B cell (primary cell): ENCODE measurements at regions not wholly inside any gene's neighbourhood (a gene's known extent, or its start where the extent isn't known, plus 50 kb on each side); places are given as distances from the start of the nearest gene placed in this dataset.

Experiments
- ATAC-seq: fragments of 200-7000 bp; cut with Tn5 transposase; one replicate; pipeline ENCODE4 v1.10.0; 2021; ENCODE audit warnings: low read depth, mild to moderate bottlenecking, moderate number of reproducible peaks, moderate library complexity
- CTCF ChIA-PET: fragments of 350-600 bp; sonication (Branson Sonifier 250); formaldehyde crosslinking; loops from one replicate; lab custom pipeline; 2021; ENCODE audit warnings: antibody characterized with exemption, inconsistent platforms; lab: Charles Lee
- POLR2A ChIA-PET: fragments of 350-600 bp; sonication (Branson Sonifier 250); formaldehyde crosslinking; loops from one replicate; lab custom pipeline; 2021; ENCODE audit warnings: antibody characterized with exemption; lab: Charles Lee
- DNase-seq: peaks from one replicate; pipeline ENCODE4 v3.0.0; 2013
- H2AFZ ChIP-seq: 2 replicates; pipeline ENCODE4 v1.6.1; 2012; ENCODE audit warnings: mild to moderate bottlenecking, low read depth, low read length; ENCODE audit not compliant: insufficient read depth, poor library complexity, severe bottlenecking
- H3K27ac ChIP-seq, 2 donors: 1 replicate in 1 of 2; 2 replicates in 1 of 2; pipeline ENCODE4 v1.5.1; 2012 to 2013; ENCODE audit warnings: low read length in 2 of 2, mild to moderate bottlenecking in 2 of 2, moderate library complexity in 1 of 2
- H3K27me3 ChIP-seq, 4 experiments: fragments of 200-600 bp in 1 of 4; sonication (generic) in 1 of 4; replicated peaks in 1 of 4; 1 replicate in 2 of 4; 2 replicates in 2 of 4; pipeline versions ENCODE4 v1.6.1 to v1.7.0; 2013 to 2016; ENCODE audit warnings: low read length in 3 of 4, mild to moderate bottlenecking in 2 of 4, mixed read lengths in 1 of 4, moderate library complexity in 1 of 4; ENCODE audit not compliant: insufficient read depth in 4 of 4, control insufficient read depth in 3 of 4; ENCODE audit errors: control extremely low read depth in 1 of 4
- H3K36me3 ChIP-seq, 2 experiments: replicated peaks in 1 of 2; 1 replicate in 1 of 2; 2 replicates in 1 of 2; pipeline versions ENCODE4 v1.6.1 to v1.7.1; 2013; ENCODE audit warnings: low read length in 1 of 2; ENCODE audit not compliant: insufficient read depth in 2 of 2, control insufficient read depth in 1 of 2; ENCODE audit errors: control extremely low read depth in 1 of 2, extremely low read depth in 1 of 2
- H3K4me1 ChIP-seq, 2 donors: fragments of 200-600 bp in 1 of 2; sonication (generic) in 1 of 2; 1 replicate in 1 of 2; 2 replicates in 1 of 2; pipeline versions ENCODE4 v1.5.1 to v1.6.1; 2013 to 2017; ENCODE audit warnings: low read length in 2 of 2; ENCODE audit not compliant: control insufficient read depth in 2 of 2, insufficient read depth in 2 of 2
- H3K4me2 ChIP-seq: replicated peaks from 2 replicates; pipeline ENCODE3; 2012; ENCODE audit warnings: mild to moderate bottlenecking, low read depth, low read length; ENCODE audit not compliant: poor library complexity, severe bottlenecking
- H3K4me3 ChIP-seq, 5 experiments: fragments of 200-600 bp in 1 of 5; sonication (generic) in 1 of 5; 1 replicate in 3 of 5; 2 replicates in 2 of 5; pipeline versions ENCODE4 v1.5.1 to v1.7.0; 2011 to 2016; ENCODE audit warnings: low read length in 4 of 5, mild to moderate bottlenecking in 4 of 5, low read depth in 2 of 5, control low read depth in 1 of 5, moderate library complexity in 1 of 5; ENCODE audit not compliant: insufficient read depth in 1 of 5; ENCODE audit errors: control extremely low read depth in 1 of 5, extremely low read depth in 1 of 5
- H3K79me2 ChIP-seq: fragments of 200-600 bp; sonication (generic); one replicate; pipeline ENCODE4 v1.6.0; 2016; ENCODE audit warnings: low read length; ENCODE audit not compliant: control insufficient read depth, insufficient read depth
- H3K9ac ChIP-seq: fragments of 200-600 bp; sonication (generic); 2 replicates; pipeline ENCODE4 v1.6.1; 2017; ENCODE audit warnings: mild to moderate bottlenecking, low read length, moderate library complexity
- H3K9me3 ChIP-seq, 3 donors: one replicate each; pipeline versions ENCODE4 v1.6.1 to v1.7.1; 2013; ENCODE audit warnings: low read length in 2 of 3; ENCODE audit not compliant: control insufficient read depth in 2 of 3, insufficient read depth in 1 of 3; ENCODE audit errors: control extremely low read depth in 1 of 3
- H4K20me1 ChIP-seq: 2 replicates; pipeline ENCODE4 v1.6.0; 2012; ENCODE audit warnings: mild to moderate bottlenecking, low read length; ENCODE audit not compliant: insufficient read depth, control insufficient read depth, poor library complexity, severe bottlenecking
- H3K27ac Mint-ChIP-seq: one replicate; pipeline ENCODE4 v1.8.0; 2021; ENCODE audit warnings: mixed read lengths
- H3K27me3 Mint-ChIP-seq: one replicate; pipeline ENCODE4 v1.8.0; 2021; ENCODE audit warnings: mixed read lengths
- H3K4me1 Mint-ChIP-seq: one replicate; pipeline ENCODE4 v1.8.0; 2021; ENCODE audit warnings: mixed read lengths
- H3K4me3 Mint-ChIP-seq: one replicate; pipeline ENCODE4 v1.8.0; 2021; ENCODE audit warnings: mixed read lengths
- H3K9me3 Mint-ChIP-seq: one replicate; pipeline ENCODE4 v1.8.0; 2022; ENCODE audit warnings: mixed read lengths; ENCODE audit not compliant: insufficient read depth
- EZH2 ChIP-seq: IDR thresholded peaks from 2 replicates; pipeline ENCODE4 v1.6.1; 2012; ENCODE audit warnings: borderline replicate concordance, low read depth, mild to moderate bottlenecking, moderate library complexity, low read length; ENCODE audit not compliant: insufficient read depth, poor library complexity, severe bottlenecking
- WGBS: methylation state at CpG from one replicate; pipeline ENCODE4 v1.1.5; 2013; ENCODE audit warnings: missing lambda C conversion rate; ENCODE audit not compliant: insufficient coverage; 5-methylcytosine and 5-hydroxymethylcytosine counted together
- intact Hi-C: fragments of 100-400 bp; cut with micrococcal nuclease; formaldehyde crosslinking; loops from one replicate; pipeline ENCODE4 v1.10.0; 2022
- TF ChIP-seq, protein P1 (sequence below): fragments of 200-600 bp; IDR thresholded peaks from one replicate; pipeline ENCODE4 v1.8.0; 2022; ENCODE audit warnings: antibody characterized with exemption, mild to moderate bottlenecking

DNA sequence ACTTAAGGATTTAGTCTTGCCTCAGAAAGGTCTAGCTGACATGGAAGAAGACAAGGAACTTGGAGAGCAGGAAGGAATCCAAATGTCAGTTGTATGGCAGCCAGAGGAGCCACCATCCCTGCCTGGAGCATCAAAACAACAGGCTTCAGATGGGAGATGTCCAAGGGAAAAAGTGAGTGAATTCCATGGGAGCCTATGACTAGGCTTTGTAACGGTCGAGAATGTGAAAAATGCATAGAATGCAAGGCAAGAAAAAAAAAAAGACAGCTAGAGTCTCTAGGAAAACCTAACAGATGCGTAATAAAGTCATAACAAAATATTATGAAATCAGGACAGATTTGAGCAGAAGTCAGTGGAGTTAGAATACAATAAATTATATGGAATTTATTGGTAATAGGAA, 183.7 kb upstream of the LSM14A start:
- Histone ChIP-seq H4K20me1 (no peaks in the 10 kb centered on the region), H3K9ac (no peak overlapping the region), H3K79me2 (no peaks in the 10 kb centered on the region), H2AFZ (no peak overlapping the region), H3K4me1 (no peaks in the 10 kb centered on the region), H3K27me3 (peaks cover 0 to 3% (median 0%) of the 10 kb centered on the region in 4 experiments), H3K36me3 (no peaks in the 10 kb centered on the region), H3K4me2 (no peak overlapping the region), H3K9me3 (peaks cover 0 to 16% (median 14%) of the 10 kb centered on the region in 3 donors), H3K4me3 (no peak overlapping the region), H3K27ac (no peak overlapping the region)
- Mint-ChIP-seq H3K9me3 (peaks cover 16% of the 10 kb centered on the region), H3K27ac (no peak overlapping the region), H3K27me3 (peaks cover 11% of the 10 kb centered on the region), H3K4me3 (no peak overlapping the region), H3K4me1 (no peaks in the 10 kb centered on the region)
- intact Hi-C loops = no loop called here
- ChIA-PET CTCF (interaction anchor here (1.3 kb wide), 1 partner anchor 10 kb away, joined by 4 read pairs; no protein-coding TSS in a partner anchor), POLR2A (no interaction called here)
- ATAC-seq (no peak), DNase-seq (no peak)
- WGBS = no CpG with 5 or more reads among the region's 3 CpGs
- no peak for TF ChIP-seq EZH2
- TF ChIP-seq, protein P1, sequence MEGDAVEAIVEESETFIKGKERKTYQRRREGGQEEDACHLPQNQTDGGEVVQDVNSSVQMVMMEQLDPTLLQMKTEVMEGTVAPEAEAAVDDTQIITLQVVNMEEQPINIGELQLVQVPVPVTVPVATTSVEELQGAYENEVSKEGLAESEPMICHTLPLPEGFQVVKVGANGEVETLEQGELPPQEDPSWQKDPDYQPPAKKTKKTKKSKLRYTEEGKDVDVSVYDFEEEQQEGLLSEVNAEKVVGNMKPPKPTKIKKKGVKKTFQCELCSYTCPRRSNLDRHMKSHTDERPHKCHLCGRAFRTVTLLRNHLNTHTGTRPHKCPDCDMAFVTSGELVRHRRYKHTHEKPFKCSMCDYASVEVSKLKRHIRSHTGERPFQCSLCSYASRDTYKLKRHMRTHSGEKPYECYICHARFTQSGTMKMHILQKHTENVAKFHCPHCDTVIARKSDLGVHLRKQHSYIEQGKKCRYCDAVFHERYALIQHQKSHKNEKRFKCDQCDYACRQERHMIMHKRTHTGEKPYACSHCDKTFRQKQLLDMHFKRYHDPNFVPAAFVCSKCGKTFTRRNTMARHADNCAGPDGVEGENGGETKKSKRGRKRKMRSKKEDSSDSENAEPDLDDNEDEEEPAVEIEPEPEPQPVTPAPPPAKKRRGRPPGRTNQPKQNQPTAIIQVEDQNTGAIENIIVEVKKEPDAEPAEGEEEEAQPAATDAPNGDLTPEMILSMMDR = no peak

DNA sequence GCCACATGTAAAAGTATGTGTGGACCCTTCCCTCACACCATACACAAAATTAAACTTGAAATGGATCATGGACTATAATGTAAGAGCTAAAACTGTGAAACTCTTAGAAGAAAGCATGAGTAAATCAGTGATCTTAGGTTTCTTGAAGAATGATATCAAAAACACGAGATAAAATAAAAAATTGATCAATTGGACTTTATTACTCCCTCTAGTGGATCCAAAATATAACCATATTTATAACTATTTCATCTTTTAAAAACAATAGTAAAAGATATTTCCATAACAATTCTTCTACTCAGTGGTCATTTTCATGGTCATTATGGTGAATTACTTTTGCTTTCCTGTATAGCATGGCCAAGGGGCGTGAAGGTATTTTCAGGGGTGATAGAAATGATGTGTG, 174.6 kb upstream of the LSM14A start:
- DNase-seq (no peak), ATAC-seq (no peak)
- H3K9me3 ChIP-seq = no peaks in the 10 kb centered on the region
- no peak overlapping the region for H3K9ac ChIP-seq
- intact Hi-C loops = loop anchor here (1.0 kb wide), 1 partner anchor 219 kb away; no protein-coding TSS in a partner anchor
- TF ChIP-seq, protein P1 = no peak
- no peak for TF ChIP-seq EZH2
- WGBS = no CpG with 5 or more reads among the region's 2 CpGs
- Mint-ChIP-seq H3K4me1 (no peaks in the 10 kb centered on the region), H3K4me3 (no peak overlapping the region), H3K9me3 (peaks cover 6% of the 10 kb centered on the region), H3K27ac (no peak overlapping the region), H3K27me3 (peaks cover 10% of the 10 kb centered on the region)
- no peaks in the 10 kb centered on the region for H3K27me3 ChIP-seq
- H3K4me2 ChIP-seq = no peak overlapping the region
- no peak overlapping the region for H3K27ac ChIP-seq
- no peaks in the 10 kb centered on the region for H3K4me1 ChIP-seq
- no peaks in the 10 kb centered on the region for H4K20me1 ChIP-seq
- no peak overlapping the region for H2AFZ ChIP-seq
- no peaks in the 10 kb centered on the region for H3K36me3 ChIP-seq
- CTCF ChIA-PET = interaction anchor here (1.1 to 2.0 kb wide), 5 partner anchors 9 to 220 kb away, joined by 4 to 15 read pairs (median 5); no protein-coding TSS in a partner anchor
- no peaks in the 10 kb centered on the region for H3K79me2 ChIP-seq
- POLR2A ChIA-PET = no interaction called here
- H3K4me3 ChIP-seq = no peak overlapping the region
